ENCODE measurements at regions not wholly inside any gene's neighbourhood (a gene's known extent, or its start where the extent isn't known, plus 50 kb on each side); places are given as distances from the start of the nearest gene placed in this dataset.
"Not testable (repeated sequence)": the region's sequence is repeated elsewhere in the genome, so short reads cannot be mapped to it uniquely, and the experiment has no call there.

DNA sequence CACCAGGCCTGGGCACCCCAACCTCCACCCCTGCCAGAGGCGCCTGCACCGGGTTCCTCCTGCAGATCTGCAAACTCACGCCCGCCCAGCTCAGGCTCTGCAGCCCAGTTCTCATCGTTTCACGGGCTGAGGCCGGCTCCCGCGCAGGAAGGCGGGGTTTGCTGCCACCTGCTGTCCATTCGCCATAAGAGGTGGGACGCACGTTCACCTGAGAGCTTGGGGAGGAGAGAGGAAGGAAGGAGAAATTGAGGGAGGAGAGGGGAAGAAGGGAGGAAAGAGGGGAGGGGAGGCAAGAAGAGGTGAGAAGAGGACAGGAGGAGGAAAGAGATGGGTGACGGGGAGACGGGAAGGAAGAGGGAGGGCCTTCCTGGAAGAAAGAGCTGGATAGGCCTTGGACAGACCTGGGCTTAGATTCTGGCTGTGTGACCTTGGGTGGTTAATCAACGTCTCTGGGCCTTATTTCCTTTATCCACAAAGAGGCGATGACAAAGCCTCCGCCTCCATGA lies 114.5 kb downstream of the ADRA2C start:
- DNase-seq: peak; percentile 79

DNA sequence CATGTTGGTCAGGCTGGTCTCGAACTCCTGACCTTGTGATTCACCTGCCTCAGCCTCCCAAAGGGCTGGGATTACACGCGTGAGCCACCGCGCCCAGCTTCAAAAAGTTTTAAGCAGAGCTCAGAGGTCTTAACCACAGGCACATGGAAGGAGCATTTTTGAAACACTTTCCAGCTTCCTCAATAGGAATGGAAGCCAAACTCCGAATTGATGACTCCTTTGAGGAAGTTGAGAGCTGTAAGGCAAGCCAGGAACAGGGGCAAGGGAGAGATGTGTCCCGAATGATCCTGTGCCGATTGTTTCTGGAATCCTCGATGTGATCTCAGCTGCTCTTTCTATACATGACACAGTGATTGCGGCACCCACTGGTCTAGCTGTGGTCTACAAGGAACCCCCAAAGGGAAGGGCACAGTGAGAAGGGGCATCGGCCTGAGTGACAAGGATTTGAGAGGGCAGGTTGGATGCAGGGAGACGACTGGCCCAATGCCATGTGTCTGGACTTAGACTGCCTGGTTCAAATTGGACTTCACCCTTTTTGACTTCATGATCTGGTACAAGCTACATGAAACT lies 116.2 kb downstream of the ADRA2C start:
- not testable (repeated sequence) for DNase-seq

DNA sequence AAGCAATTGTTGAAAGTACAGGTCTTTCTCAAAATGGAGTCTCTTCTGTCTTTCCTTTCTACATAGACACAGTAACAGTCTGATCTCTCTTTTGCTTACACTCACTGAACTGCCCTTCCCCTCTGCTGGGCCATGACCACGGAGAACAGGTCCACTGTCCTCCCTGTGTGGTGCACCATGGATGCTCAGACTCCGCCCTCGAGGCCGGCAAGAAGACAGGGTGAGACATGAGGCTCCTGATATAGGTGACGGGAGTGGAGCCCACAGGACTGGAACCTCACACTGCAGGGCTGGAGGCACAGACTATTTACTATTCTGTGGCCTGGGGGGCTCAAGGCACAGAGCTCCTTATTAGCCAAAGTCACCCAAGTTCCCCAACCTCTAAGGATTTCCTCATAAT lies 118.1 kb downstream of the ADRA2C start:
- not testable (repeated sequence) for DNase-seq

DNA sequence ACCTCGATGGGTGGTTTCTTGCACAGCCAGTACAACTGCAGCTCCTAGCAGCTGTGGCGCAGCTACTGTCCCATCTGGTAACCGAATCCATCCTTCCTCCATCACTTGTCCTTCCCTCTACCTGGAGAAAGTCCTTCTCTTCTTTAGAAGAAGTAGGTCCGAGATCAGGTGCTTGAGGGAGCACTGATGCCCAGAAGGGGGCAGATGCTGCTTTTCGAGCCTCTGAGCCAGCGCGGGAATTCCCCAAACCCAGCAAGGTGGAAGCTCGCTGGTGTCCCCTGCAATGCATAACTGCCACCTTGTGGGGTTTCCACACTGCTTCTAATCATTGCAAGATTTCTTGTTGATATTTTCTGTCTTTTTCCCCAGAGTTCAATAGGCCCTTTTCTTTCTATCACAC lies 127.4 kb downstream of the ADRA2C start:
- not testable (repeated sequence) for DNase-seq

DNA sequence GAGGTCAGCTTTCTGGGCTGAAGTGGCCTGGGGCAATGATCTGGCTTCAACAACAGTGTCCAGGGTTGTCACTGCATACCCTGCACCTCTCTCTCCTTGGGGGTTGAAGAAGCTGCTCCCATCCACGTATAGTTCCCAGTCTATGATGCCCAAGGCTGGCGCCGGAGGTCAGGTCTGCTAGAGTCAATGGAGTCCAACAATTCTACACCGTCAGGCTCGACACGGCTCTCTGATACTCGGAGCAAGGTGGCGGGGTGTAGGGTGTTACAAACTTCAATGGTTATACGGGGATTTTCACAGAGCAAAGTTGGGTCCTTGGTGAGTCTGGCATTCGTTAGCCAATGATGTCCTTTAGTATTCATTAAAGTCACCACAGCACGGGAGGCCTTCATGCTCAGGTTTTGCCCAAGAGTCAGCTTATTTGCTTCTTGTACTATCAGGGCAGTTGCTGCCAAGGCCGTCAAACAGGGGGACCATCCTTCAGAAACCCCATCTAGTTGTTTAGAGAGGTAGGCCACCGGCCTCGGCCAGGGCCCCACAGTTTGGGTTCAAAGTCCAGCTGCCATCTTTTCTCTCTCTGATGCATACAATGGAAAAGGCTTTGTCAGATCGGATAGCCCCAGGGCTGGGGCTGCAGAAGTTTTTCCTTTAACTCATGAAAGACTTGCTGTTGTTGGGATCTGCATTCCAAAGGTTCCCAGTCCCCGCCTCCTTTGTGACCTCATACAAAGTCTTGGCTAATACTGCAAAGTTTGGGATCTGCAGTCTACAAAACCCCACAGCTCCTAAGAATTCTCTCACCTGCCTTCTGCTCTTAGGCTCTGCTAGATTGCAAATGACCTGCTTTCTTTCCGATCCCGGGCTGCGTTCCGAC lies 128.1 kb downstream of the ADRA2C start:
- DNase-seq: not testable (repeated sequence)

DNA sequence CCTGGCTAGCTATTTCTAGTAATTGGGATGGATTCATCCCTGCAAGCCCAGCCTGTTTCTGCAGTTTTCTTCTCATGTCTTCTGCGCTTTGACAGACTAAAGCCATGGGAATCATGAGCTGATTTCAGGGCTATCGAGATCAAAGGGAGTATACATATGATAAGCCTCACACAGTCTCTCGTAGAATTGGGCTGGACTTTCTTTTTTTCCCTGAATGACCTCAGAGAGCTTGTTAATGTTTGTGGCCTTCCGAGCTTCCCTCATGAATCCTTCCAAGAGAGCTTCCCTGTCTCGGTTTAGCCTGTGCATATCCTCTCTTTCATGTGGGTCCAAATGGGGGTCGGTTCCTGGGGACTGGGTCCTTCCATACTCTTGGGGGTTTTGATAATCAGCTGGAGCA lies 130.3 kb downstream of the ADRA2C start:
- no peak for DNase-seq

DNA sequence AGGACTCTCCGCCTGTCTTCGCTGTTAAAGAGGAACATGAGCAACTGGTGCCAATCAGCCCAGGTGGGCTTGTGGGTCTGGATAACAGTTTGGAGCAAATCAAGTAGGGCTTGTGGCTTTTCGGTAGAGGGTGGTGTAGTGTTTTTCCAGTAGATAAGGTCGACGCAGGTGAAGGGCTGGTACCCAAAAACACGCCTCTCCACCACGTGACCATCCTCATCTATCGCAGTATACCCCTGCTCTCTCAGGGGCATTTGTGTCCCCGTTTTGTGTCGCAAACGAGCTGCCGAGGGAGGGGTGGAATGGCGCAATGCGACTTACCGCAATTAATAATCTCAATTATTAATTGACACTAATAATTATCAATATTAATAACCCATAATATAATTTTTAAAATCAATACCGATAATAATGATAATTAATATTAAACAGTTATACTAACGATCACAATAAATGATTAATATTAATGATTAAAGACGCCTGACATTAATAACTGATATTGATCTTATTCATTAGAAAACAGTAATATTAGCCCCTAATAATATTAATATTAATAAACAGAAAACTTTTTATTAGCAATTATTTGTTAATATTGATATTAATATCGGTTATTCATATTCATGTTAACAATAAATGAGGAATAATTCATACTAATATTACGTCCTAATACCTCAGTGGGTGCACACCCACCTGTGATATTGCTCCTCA lies 130.8 kb downstream of the ADRA2C start:
- DNase-seq: not testable (repeated sequence)

DNA sequence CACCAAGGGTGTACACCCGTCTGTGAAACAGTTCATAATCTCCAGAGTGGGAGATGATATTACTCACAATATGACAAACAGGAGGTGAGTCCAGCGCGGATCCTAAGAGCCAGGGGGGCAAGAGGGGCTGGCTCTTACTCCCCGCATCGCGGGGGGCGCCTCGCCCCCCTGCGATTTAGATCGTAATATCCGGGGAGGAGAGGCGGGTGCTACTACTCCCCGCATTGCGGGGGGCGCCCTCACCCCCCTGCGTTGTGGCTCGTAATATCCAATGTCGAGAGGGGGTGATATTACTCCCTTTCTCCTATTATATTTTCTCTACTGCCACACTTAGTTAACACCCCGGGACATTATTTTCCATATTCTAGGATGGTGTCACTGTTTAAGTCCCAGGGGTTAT lies 131.9 kb downstream of the ADRA2C start:
- no peak for DNase-seq

DNA sequence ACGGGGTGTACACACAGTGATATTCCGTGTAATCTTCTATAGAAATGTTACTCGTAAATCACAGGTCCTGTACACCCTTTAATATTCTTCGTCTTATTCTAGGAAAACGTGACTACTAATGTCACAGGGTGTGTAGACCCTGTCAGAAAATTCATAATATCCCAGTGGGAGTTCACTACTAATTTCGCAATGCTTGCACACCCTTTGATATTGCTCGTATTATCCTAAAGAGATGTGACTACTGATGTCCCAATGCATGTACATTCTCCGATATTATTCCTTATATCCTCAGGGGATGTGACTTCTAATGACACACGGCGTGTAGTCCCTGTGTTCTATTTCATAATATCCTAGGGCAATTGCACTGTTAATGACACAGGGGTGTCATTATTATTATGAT lies 132.7 kb downstream of the ADRA2C start:
- DNase-seq: not testable (repeated sequence)

DNA sequence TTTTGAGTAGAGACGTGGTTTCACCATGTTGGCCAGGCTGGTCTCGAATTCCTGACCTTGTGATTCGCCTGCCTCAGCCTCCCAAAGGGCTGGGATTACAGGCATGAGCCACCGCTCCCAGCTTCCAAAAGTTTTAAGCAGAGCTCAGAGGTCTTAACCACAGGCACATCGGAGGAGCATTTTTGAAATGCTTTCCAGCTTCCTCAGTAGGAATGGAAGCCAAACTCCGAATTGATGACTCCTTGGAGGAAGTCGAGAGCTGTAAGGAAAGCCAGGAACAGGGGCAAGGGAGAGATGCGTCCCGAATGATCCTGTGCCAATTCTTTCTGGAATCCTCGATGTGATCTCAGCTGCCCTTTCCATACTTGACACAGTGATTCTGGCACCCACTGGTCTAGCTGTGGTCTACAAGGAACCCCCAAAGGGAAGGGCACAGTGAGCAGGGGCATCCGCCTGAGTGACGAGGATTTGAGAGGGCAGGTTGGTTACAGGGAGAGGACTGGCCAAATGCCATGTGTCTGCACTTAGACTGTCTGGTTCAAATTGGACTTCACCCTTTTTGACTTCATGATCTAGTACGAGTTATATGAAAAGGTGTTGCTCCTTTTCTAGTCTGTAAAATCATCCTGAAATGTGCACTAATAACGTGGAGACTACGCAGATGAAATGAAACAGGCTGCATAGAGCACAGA lies 138.2 kb downstream of the ADRA2C start:
- DNase-seq: not testable (repeated sequence)

DNA sequence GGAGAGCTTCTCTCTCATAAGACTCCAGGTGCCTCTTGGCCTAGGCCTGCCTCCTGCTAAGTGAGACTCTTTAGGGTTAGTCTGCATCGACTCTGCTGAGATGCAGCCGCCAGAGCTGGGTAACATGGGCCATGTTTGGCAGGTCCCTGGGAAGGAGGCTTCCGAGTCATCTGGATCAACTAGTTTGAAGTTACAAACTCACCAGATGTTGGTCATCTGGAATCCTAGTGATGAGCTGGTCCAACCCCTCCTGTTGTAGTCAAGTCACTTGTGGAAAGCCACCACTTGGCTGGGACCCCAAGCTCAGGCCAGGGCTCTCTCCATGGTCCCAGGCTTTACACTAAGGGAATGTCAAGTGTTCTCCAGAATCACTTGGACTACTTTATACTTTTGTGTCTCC lies 143.4 kb downstream of the ADRA2C start:
- DNase-seq: not testable (repeated sequence)

DNA sequence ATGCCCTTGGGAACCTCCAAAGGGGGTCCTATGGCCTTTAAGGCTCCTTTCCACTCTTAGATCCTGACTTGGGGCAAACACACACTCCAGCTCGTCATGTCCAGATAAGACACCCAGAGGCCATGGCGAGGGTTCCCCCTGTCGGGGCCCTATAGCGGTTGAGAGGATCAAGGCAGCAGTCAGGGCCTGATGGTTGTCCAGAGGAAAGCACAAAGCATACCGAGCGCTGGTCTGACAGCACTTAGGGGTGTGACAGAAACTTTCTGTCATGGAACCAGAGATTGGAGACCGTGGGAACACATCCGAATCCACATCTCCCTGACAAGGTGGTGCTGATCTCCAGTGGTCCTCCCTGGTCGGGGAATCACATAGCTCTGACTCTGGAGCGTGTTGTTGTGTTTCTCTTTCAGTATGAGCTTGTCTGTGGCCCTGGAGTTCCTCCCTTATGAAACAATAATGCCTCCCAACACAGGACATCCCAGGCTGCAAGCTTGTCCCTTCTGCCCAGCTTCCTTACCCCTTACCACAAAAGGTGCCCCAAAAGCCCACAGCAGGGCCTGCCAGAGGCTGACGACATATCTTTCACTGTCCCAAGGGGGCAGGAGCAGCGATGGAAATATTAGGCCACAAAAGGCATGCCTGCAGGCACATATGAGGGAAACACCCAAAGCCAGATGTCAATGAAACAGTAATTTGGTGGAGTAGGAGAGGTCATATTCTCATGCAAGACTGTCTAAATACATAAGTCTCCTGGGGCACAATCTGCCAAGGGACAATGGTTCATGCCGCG lies 144.2 kb downstream of the ADRA2C start:
- DNase-seq: not testable (repeated sequence)

DNA sequence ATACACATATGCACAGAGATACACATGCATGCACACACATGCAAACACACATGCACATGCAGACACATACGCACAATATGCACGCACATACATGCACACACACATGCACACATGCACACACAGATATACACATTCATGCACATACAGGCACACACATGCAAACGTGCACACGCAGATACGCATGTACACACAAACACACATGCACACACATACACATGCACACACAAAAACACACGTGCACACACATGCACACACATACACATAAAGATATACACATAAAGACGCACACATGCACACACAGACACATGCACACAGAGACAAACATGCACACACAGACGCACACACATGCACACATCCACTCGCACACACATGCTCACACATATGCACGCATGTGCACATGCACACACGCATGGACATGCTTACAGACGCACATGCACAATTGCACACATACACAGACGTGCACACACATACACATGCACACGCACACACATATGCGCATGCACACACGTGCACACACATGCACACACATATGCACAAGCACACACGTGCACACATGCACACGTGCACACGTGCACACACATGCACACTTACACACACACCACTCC lies 145.2 kb downstream of the ADRA2C start:
- DNase-seq: no peak

DNA sequence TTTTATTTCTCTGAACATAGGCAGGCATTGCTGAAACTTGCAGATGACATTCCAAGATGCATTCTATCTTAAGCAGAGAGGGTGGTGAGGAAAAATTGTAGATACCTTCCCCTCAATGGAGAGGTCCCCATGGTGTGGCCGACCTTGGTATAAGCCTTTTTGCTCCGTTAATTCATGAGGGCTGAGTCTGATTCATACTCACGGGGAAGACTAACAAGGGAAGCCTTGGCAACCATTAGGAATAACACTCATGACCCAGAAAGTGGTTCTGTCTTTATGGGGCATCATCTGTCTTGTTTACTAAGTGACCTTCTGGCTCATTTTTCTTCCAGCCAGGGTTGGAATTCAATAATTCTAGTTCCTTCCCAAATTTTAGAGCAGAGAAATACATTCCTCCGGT lies 148.3 kb downstream of the ADRA2C start:
- not testable (repeated sequence) for DNase-seq

DNA sequence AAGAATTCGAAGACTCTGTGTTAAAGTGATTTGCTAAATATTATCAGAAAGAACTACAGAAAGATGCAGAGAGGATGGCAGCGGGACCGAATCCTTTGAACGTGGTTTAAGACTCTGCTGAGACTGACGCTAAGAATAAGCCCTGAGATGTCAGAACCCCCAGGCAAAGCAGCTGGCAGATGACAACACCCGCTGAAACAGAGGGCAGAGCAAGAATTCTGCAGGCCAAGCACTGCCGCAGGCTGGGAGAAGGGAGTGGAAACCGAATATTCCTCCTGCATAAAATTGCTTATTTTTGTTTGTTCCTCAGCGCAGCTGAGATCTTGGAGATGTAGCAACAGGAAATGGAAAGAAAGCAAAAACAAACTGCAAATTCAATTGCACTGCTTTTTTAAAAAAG lies 153.3 kb downstream of the ADRA2C start:
- not testable (repeated sequence) for DNase-seq

DNA sequence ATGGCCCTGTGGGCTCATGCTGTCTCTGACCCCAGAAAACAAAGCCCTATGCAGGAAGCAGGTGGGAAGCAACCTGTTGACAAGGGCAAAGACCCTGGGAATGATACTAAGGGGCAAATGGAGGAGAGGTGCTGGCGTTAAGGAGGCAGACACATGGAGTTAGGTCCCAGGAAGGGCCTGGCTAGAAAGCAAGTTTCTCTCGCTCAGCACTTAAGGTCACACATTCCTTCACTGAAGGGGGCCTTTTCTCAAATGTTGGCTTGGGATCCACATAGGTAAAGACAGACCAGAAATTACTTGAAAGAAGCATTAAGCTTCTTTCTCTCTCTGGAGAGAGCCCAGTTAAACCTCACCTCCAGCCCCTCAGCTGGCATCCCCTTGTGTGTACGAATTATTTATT lies 155.7 kb downstream of the ADRA2C start:
- not testable (repeated sequence) for DNase-seq

DNA sequence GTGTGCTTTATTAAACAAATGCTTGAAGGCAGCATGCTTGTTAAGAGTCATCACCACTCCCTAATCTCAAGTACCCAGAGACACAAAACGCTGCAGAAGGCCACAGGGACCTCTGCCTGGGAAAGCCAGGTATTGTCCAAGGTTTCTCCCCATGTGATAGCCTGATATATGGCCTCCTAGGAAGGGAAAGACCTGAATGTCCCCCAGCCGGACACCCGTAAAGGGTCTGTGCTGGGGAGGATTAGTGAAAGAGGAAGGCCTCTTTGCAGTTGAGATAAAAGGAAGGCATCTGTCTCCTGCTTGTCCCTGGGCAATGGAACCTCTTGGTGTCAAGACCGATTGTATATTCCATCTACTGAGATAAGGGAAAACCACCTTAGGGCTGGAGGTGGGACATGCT lies 159.7 kb downstream of the ADRA2C start:
- not testable (repeated sequence) for DNase-seq

DNA sequence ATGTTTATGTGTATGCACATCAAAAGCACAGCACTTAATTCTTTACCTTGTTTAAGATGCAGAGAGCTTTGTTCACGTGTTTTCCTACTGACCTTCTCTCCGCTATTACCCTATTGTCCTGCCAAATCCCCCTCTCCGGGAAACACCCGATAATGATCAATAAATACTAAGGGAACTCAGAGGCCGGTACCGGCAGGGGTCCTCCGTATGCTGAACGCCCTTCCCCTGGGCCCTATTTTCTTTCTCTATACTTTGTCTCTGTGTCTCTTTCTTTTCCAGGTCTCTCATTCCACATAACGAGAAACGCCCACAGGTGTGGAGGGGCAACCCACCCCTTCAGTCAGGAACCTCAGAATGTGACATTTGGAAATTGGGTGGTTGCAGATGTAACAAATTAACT lies 160.1 kb downstream of the ADRA2C start:
- DNase-seq: not testable (repeated sequence)

DNA sequence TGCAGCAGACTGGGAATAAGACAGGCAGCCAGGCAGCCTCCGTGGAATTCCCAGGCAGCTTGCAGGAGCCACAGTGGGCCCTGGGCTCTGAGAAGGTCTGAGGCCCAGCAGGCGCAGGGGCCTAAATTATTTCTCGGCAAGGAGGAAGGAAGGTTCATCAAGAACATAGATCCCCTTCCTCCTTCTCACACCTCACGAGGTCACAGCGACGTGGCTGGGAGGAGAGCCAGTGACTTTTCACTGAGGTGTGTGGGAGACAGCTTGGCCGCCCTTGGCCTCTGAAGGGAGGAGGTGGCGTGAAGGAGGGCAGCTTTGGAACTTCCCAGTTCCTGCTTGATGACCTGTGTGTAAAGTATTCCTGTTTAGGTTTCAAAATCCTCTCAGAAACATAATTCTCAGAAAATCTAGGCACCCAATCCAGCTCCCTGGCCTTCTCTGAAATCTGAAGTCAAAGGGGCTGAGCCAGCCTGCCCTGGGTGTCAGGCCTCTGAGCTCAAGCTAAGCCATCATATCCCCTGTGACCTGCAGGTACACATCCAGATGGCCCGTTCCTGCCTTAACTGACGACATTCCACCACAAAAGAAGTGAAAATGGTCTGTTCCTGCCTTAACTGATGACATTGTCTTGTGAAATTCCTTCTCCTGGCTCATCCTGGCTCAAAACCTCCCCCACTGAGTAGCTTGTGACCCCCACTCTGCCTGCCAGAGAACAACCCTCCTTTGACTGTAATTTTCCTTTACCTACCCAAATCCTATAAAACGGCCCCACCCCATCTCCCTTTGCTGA lies 161.0 kb downstream of the ADRA2C start:
- not testable (repeated sequence) for DNase-seq

DNA sequence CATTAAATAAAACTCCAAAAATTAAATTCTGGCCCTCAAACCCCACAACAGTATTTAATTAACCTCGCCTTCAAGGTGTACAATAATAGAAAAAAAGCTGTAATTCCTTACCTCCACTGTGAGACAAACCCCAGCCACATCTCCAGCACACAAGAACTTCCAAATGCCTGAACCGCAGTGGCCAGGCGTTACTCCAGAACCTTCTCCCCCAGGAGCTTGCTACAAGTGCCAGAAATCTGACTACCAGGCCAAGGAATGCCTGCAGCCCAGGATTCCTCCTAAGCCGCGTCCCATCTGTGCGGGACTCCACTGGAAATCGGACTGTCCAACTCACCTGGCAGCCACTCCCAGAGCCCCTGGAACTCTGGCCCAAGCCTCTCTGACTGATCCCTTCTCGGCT lies 163.2 kb downstream of the ADRA2C start:
- not testable (repeated sequence) for DNase-seq

DNA sequence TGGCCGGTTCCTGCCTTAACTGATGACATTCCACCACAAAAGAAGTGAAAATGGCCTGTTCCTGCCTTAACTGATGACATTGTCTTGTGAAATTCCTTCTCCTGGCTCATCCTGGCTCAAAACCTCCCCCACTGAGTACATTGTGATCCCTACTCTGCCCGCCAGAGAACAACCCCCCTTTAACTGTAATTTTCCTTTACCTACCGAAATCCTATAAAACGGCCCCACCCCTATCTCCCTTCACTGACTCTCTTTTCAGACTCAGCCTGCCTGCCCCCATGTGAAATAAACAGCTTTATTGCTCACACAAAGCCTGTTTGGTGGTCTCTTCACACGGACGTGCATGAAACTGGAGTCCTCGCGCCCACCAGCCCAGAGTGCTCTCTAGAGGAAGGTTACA lies 166.5 kb downstream of the ADRA2C start:
- not testable (repeated sequence) for DNase-seq

Measured in right hindlimb (tissue), 1 donor.